Thyroid gland (tissue), 4 donors: ENCODE measurements at regions not wholly inside any gene's neighbourhood (a gene's known extent, or its start where the extent isn't known, plus 50 kb on each side); places are given as distances from the start of the nearest gene placed in this dataset.

Source experiments
- CTCF ChIP-seq, 6 experiments: fragments of 200-600 bp in 3 of 6; fragments of 450-650 bp in 3 of 6; sonication (generic) in 3 of 6; IDR thresholded peaks; one replicate each; pipeline ENCODE4 v1.5.1; 2016 to 2019; ENCODE audit warnings: antibody characterized with exemption in 6 of 6, mild to moderate bottlenecking in 2 of 6, inconsistent platforms in 1 of 6, moderate library complexity in 1 of 6
- POLR2A ChIP-seq, 2 donors: fragments of 450-650 bp; IDR thresholded peaks; one replicate each; pipeline ENCODE4 v1.6.1; 2017; ENCODE audit warnings: antibody characterized with exemption in 2 of 2, mild to moderate bottlenecking in 2 of 2, moderate library complexity in 1 of 2

GRCh38 chr11:91489989-91490388, 734.6 kb upstream of the FAT3 start:
- TF ChIP-seq CTCF (IDR thresholded peaks at IDR 0.05) (no peak), POLR2A (IDR thresholded peaks at IDR 0.05) (no peak)
